Ishikawa (cell line): ENCODE measurements at regions not wholly inside any gene's neighbourhood (a gene's known extent, or its start where the extent isn't known, plus 50 kb on each side); places are given as distances from the start of the nearest gene placed in this dataset.

ENCODE experiments used
- CEBPB ChIP-seq: IDR thresholded peaks from 2 replicates; pipeline ENCODE4 v1.6.1; 2012
- MAX ChIP-seq: IDR thresholded peaks from 2 replicates; pipeline ENCODE4 v1.6.1; 2012
- RAD21 ChIP-seq: IDR thresholded peaks from 2 replicates; pipeline ENCODE4 v1.6.1; 2012; ENCODE audit warnings: low read depth
- REST ChIP-seq: IDR thresholded peaks from 2 replicates; pipeline ENCODE4 v1.6.1; 2012; ENCODE audit warnings: low read depth, mild to moderate bottlenecking
- TCF12 ChIP-seq: IDR thresholded peaks from 2 replicates; pipeline ENCODE4 v1.6.1; 2012; ENCODE audit warnings: low read depth
- YY1 ChIP-seq: IDR thresholded peaks from 2 replicates; pipeline ENCODE4 v1.6.1; 2012; ENCODE audit warnings: low read depth

- no peak for TF ChIP-seq TCF12
- TF ChIP-seq CEBPB = no peak
- TF ChIP-seq MAX = no peak
- TF ChIP-seq RAD21 = no peak
- no peak for TF ChIP-seq REST
- no peak for TF ChIP-seq YY1
Observed at GRCh38 chr7:26001662-26002244, 150.2 kb upstream of the NFE2L3 start.
